GM23338 (cell line): ENCODE measurements at regions not wholly inside any gene's neighbourhood (a gene's known extent, or its start where the extent isn't known, plus 50 kb on each side); places are given as distances from the start of the nearest gene placed in this dataset.

Source experiments
- ATAC-seq: fragments of 200-7000 bp; cut with Tn5 transposase; 3 replicates; pipeline ENCODE4 v1.9.1; 2020
- DNase-seq: peaks from one replicate; pipeline ENCODE4 v3.0.0-alpha.2; 2015; ENCODE audit warnings: low spot score
- H2AFZ ChIP-seq: fragments of 200-600 bp; sonication (generic); 2 replicates; pipeline ENCODE4 v1.8.0; 2016; ENCODE audit warnings: antibody characterized with exemption, mild to moderate bottlenecking, moderate library complexity
- H3F3A ChIP-seq: fragments of 200-600 bp; sonication (generic); replicated peaks from 2 replicates; pipeline ENCODE4 v1.8.0; 2017; ENCODE audit warnings: antibody characterized with exemption, mixed run types, low read depth
- H3K27ac ChIP-seq: fragments of 200-600 bp; sonication (generic); 2 replicates; pipeline ENCODE4 v1.6.1; 2016; ENCODE audit warnings: low read depth
- H3K27me3 ChIP-seq: fragments of 200-600 bp; sonication (generic); 2 replicates; pipeline ENCODE4 v1.8.0; 2016; ENCODE audit warnings: mild to moderate bottlenecking, mixed run types, moderate library complexity; ENCODE audit not compliant: insufficient read depth
- H3K36me3 ChIP-seq: fragments of 200-600 bp; sonication (generic); 2 replicates; pipeline ENCODE4 v1.8.0; 2016; ENCODE audit warnings: mild to moderate bottlenecking; ENCODE audit not compliant: insufficient read depth
- H3K4me1 ChIP-seq: fragments of 200-600 bp; sonication (generic); 2 replicates; pipeline ENCODE4 v1.8.0; 2016; ENCODE audit warnings: mild to moderate bottlenecking, moderate library complexity; ENCODE audit not compliant: insufficient read depth
- H3K4me2 ChIP-seq: fragments of 200-600 bp; sonication (generic); 2 replicates; pipeline ENCODE4 v1.7.1; 2017; ENCODE audit warnings: mixed run types
- H3K4me3 ChIP-seq: fragments of 200-600 bp; sonication (generic); 2 replicates; pipeline ENCODE4 v1.6.1; 2016; ENCODE audit warnings: mixed run types
- H3K79me2 ChIP-seq: fragments of 200-600 bp; sonication (generic); replicated peaks from 2 replicates; pipeline ENCODE4 v1.8.0; 2017; ENCODE audit warnings: mild to moderate bottlenecking; ENCODE audit not compliant: insufficient read depth
- H3K9me2 ChIP-seq: fragments of 200-600 bp; sonication (generic); 2 replicates; pipeline ENCODE4 v1.8.0; 2017; ENCODE audit not compliant: insufficient read depth
- H4K20me1 ChIP-seq: fragments of 200-600 bp; sonication (generic); replicated peaks from 2 replicates; pipeline ENCODE4 v1.8.0; 2017; ENCODE audit warnings: mild to moderate bottlenecking; ENCODE audit not compliant: insufficient read depth
- H3K27ac Mint-ChIP-seq: 2 replicates; pipeline ENCODE4 v1.8.0; 2020; ENCODE audit warnings: inconsistent platforms, mild to moderate bottlenecking, moderate library complexity, mixed read lengths
- H3K27me3 Mint-ChIP-seq: 3 replicates; pipeline ENCODE4 v1.8.0; 2022; ENCODE audit warnings: low read depth, mild to moderate bottlenecking, moderate library complexity, mixed read lengths, inconsistent platforms; ENCODE audit not compliant: insufficient read depth, poor library complexity
- H3K36me3 Mint-ChIP-seq: 3 replicates; pipeline ENCODE4 v1.8.0; 2021; ENCODE audit warnings: low read depth, mild to moderate bottlenecking, inconsistent platforms, moderate library complexity, mixed read lengths
- H3K4me1 Mint-ChIP-seq: 3 replicates; pipeline ENCODE4 v1.8.0; 2020; ENCODE audit warnings: mild to moderate bottlenecking, inconsistent platforms, mixed read lengths
- H3K4me3 Mint-ChIP-seq: 3 replicates; pipeline ENCODE4 v1.8.0; 2021; ENCODE audit warnings: moderate library complexity, mild to moderate bottlenecking, inconsistent platforms, mixed read lengths
- H3K9me3 Mint-ChIP-seq: 3 replicates; pipeline ENCODE4 v1.8.0; 2020; ENCODE audit warnings: moderate library complexity, mild to moderate bottlenecking, inconsistent platforms, mixed read lengths
- EZH2 ChIP-seq: fragments of 200-600 bp; sonication (generic); IDR thresholded peaks from one replicate; pipeline ENCODE4 v1.8.0; 2017; ENCODE audit warnings: antibody characterized with exemption, mild to moderate bottlenecking, low read depth; ENCODE audit not compliant: unreplicated experiment
- EZH2phosphoT487 ChIP-seq: fragments of 200-600 bp; sonication (generic); IDR thresholded peaks from one replicate; pipeline ENCODE4 v1.8.1; 2018; ENCODE audit warnings: antibody characterized with exemption; ENCODE audit not compliant: unreplicated experiment
- JUNB ChIP-seq: IDR thresholded peaks from one replicate; pipeline ENCODE4 v1.6.1; 2016; ENCODE audit warnings: antibody characterized with exemption; ENCODE audit not compliant: unreplicated experiment
- NANOG ChIP-seq: IDR thresholded peaks from 2 replicates; pipeline ENCODE4 v1.6.1; 2016; ENCODE audit warnings: antibody characterized with exemption, borderline replicate concordance
- POLR2AphosphoS5 ChIP-seq: IDR thresholded peaks from 2 replicates; pipeline ENCODE4 v1.6.1; 2016; ENCODE audit warnings: antibody characterized with exemption, low read depth
- STAT1 ChIP-seq: IDR thresholded peaks from one replicate; pipeline ENCODE4 v1.6.1; 2016; ENCODE audit warnings: antibody characterized with exemption; ENCODE audit not compliant: unreplicated experiment
- ZNF114 ChIP-seq: fragments of 250-450 bp; sonication (Bioruptor Pico); IDR thresholded peaks from 2 replicates; pipeline ENCODE4 v1.5.0; 2020; ENCODE audit warnings: mild to moderate bottlenecking, moderate library complexity
- ZNF331 ChIP-seq: fragments of 250-450 bp; sonication (Bioruptor Pico); IDR thresholded peaks from 2 replicates; pipeline ENCODE4 v1.5.0; 2020; ENCODE audit warnings: low read depth, mild to moderate bottlenecking, moderate library complexity
- ZNF462 ChIP-seq: fragments of 250-450 bp; sonication (Bioruptor Pico); IDR thresholded peaks from 2 replicates; pipeline ENCODE4 v1.5.0; 2020; ENCODE audit warnings: mild to moderate bottlenecking, moderate library complexity
- TF ChIP-seq, protein P1 (sequence below): IDR thresholded peaks from 2 replicates; pipeline ENCODE4 v1.6.1; 2016; ENCODE audit warnings: antibody characterized with exemption
- TF ChIP-seq, protein P2 (sequence below): IDR thresholded peaks from one replicate; pipeline ENCODE4 v1.6.1; 2018; ENCODE audit warnings: antibody characterized with exemption; ENCODE audit not compliant: unreplicated experiment
- TF ChIP-seq, protein P3 (sequence below), 2 experiments: fragments of 200-600 bp in 1 of 2; sonication (generic) in 1 of 2; conservative IDR thresholded peaks; 2 replicates each; pipeline versions ENCODE4 v1.5.1 to v1.6.1; 2016 to 2017; ENCODE audit warnings: antibody characterized with exemption in 2 of 2, low read depth in 2 of 2, mild to moderate bottlenecking in 2 of 2, moderate library complexity in 1 of 2

DNA sequence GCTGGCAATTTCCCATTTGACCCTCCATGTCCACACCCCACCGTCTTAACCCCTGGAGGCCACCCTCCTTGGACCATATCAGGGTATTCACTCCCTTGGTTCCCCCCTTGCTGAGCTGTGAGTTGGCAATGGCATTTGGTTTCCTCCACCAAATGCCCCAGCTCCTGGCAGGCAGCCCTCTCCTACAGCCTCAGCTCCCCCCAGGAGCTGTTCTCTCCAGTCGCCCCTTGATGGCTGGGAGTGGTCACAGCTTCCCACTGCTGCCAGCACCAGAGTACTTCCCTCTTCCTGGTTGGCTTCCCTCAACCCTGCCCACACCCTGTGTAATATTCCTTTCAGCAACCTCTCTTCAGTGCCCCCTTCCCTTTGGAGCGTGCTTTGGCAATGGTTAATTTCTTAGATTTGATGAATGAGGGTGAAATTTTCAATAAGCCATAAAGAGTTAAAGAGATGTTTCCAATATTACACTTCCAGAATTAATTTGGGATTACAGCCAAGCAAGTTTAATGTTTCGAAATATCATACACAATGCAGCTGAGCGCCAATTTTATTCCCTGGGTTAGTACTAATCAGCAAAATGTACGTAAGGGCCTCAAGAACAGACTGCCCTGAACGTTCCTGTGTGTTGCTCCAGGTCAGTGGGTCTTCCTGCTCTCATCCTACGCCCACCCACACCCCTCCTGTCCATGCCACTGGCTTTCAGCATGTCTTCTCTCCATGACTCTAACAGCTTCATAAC is 207.1 kb upstream of the NFE2L3 start:
- H4K20me1 ChIP-seq, result peaks cover 8% of the 10 kb centered on the region; the same call in 1 of the 2 replicates
- H3K4me2 ChIP-seq, result no peak overlapping the region
- no peak overlapping the region for H3K27ac Mint-ChIP-seq
- peaks cover 24% of the 10 kb centered on the region for H3K79me2 ChIP-seq
- peaks cover 9% of the 10 kb centered on the region for H3K27me3 Mint-ChIP-seq
- H3F3A ChIP-seq, result no peaks in the 10 kb centered on the region
- DNase-seq (peak; percentile 12), ATAC-seq (peak; percentile 38)
- no peak overlapping the region for H3K4me3 ChIP-seq
- no peaks in the 10 kb centered on the region for H3K27me3 ChIP-seq
- H3K36me3 Mint-ChIP-seq, result peaks cover 12% of the 10 kb centered on the region; the same call in 1 of the 3 replicates
- no peaks in the 10 kb centered on the region for H3K9me2 ChIP-seq
- H3K27ac ChIP-seq, result no peak overlapping the region
- H3K36me3 ChIP-seq, result no peaks in the 10 kb centered on the region
- no peak overlapping the region for H3K4me3 Mint-ChIP-seq
- no peak overlapping the region for H2AFZ ChIP-seq
- peaks cover 35% of the 10 kb centered on the region for H3K4me1 Mint-ChIP-seq
- peaks cover 22% of the 10 kb centered on the region for H3K4me1 ChIP-seq
- TF ChIP-seq, protein P1, sequence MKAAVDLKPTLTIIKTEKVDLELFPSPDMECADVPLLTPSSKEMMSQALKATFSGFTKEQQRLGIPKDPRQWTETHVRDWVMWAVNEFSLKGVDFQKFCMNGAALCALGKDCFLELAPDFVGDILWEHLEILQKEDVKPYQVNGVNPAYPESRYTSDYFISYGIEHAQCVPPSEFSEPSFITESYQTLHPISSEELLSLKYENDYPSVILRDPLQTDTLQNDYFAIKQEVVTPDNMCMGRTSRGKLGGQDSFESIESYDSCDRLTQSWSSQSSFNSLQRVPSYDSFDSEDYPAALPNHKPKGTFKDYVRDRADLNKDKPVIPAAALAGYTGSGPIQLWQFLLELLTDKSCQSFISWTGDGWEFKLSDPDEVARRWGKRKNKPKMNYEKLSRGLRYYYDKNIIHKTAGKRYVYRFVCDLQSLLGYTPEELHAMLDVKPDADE, result no peak
- TF ChIP-seq JUNB, result no peak
- no peak for TF ChIP-seq NANOG
- TF ChIP-seq, protein P2, sequence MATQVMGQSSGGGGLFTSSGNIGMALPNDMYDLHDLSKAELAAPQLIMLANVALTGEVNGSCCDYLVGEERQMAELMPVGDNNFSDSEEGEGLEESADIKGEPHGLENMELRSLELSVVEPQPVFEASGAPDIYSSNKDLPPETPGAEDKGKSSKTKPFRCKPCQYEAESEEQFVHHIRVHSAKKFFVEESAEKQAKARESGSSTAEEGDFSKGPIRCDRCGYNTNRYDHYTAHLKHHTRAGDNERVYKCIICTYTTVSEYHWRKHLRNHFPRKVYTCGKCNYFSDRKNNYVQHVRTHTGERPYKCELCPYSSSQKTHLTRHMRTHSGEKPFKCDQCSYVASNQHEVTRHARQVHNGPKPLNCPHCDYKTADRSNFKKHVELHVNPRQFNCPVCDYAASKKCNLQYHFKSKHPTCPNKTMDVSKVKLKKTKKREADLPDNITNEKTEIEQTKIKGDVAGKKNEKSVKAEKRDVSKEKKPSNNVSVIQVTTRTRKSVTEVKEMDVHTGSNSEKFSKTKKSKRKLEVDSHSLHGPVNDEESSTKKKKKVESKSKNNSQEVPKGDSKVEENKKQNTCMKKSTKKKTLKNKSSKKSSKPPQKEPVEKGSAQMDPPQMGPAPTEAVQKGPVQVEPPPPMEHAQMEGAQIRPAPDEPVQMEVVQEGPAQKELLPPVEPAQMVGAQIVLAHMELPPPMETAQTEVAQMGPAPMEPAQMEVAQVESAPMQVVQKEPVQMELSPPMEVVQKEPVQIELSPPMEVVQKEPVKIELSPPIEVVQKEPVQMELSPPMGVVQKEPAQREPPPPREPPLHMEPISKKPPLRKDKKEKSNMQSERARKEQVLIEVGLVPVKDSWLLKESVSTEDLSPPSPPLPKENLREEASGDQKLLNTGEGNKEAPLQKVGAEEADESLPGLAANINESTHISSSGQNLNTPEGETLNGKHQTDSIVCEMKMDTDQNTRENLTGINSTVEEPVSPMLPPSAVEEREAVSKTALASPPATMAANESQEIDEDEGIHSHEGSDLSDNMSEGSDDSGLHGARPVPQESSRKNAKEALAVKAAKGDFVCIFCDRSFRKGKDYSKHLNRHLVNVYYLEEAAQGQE, result no peak
- TF ChIP-seq, protein P3, sequence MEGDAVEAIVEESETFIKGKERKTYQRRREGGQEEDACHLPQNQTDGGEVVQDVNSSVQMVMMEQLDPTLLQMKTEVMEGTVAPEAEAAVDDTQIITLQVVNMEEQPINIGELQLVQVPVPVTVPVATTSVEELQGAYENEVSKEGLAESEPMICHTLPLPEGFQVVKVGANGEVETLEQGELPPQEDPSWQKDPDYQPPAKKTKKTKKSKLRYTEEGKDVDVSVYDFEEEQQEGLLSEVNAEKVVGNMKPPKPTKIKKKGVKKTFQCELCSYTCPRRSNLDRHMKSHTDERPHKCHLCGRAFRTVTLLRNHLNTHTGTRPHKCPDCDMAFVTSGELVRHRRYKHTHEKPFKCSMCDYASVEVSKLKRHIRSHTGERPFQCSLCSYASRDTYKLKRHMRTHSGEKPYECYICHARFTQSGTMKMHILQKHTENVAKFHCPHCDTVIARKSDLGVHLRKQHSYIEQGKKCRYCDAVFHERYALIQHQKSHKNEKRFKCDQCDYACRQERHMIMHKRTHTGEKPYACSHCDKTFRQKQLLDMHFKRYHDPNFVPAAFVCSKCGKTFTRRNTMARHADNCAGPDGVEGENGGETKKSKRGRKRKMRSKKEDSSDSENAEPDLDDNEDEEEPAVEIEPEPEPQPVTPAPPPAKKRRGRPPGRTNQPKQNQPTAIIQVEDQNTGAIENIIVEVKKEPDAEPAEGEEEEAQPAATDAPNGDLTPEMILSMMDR (conservative IDR thresholded peaks at IDR 0.05; ENCODE audit: low read depth in 2 of 2), result no peak
- TF ChIP-seq ZNF331 (CRISPR knock-in tag), result no peak
- no peak for TF ChIP-seq EZH2phosphoT487
- TF ChIP-seq ZNF462, result no peak
- no peak for TF ChIP-seq ZNF114 (CRISPR knock-in tag)
- TF ChIP-seq POLR2AphosphoS5, result no peak
- TF ChIP-seq EZH2, result no peak
- no peak for TF ChIP-seq STAT1
- no peaks in the 10 kb centered on the region; the same call in 1 of the 3 replicates for H3K9me3 Mint-ChIP-seq
